ENCODE measurements at regions not wholly inside any gene's neighbourhood (a gene's known extent, or its start where the extent isn't known, plus 50 kb on each side); places are given as distances from the start of the nearest gene placed in this dataset.

- Histone ChIP-seq H3K9me3 (ENCODE audit: control insufficient read depth, insufficient read depth, low read depth, low read length) (no peaks in the 10 kb centered on the region), H3K27ac (ENCODE audit: insufficient read depth, low read length) (no peak overlapping the region), H3K79me2 (ENCODE audit: control insufficient read depth, insufficient read depth, low read length) (no peaks in the 10 kb centered on the region), H4K20me1 (ENCODE audit: control insufficient read depth, extremely low read depth, insufficient read depth, low read length) (no peaks in the 10 kb centered on the region), H2AFZ (ENCODE audit: low read length) (no peak overlapping the region), H3K9ac (ENCODE audit: insufficient read depth, low read length) (no peak overlapping the region), H3K27me3 (ENCODE audit: control insufficient read depth, insufficient read depth, low read length) (no peaks in the 10 kb centered on the region), H3K36me3 (ENCODE audit: control insufficient read depth, insufficient read depth, low read length) (no peaks in the 10 kb centered on the region), H3K4me3 (replicated peaks in 1 of 4; ENCODE audit: control extremely low read depth in 1 of 4, insufficient read depth in 1 of 4, low read depth in 3 of 4, low read length in 4 of 4) (no peak overlapping the region), H3K4me1 (ENCODE audit: control insufficient read depth, extremely low read depth, insufficient read depth, low read length) (no peaks in the 10 kb centered on the region), H3K4me2 (ENCODE audit: extremely low read depth, insufficient read depth, low read length) (no peak overlapping the region)
- TF ChIP-seq CTCF (conservative IDR thresholded peaks at IDR 0.05 in 1 of 2, IDR thresholded peaks at IDR 0.05 in 1 of 2; ENCODE audit: low read depth in 1 of 2, low read length in 2 of 2) (no peak), EZH2 (IDR thresholded peaks at IDR 0.05; ENCODE audit: low read length, missing control alignments) (no peak)
- no peak for DNase-seq (ENCODE audit: low read depth in 2 of 2)
Observed at GRCh38 chr18:67726882-67727281, 210.4 kb upstream of the DSEL start.

GRCh38 chr18:67717800-67718199, 201.3 kb upstream of the DSEL start:
- H3K4me2 ChIP-seq (ENCODE audit: extremely low read depth, insufficient read depth, low read length), result no peak overlapping the region
- no peaks in the 10 kb centered on the region for H4K20me1 ChIP-seq (ENCODE audit: control insufficient read depth, extremely low read depth, insufficient read depth, low read length)
- H2AFZ ChIP-seq (ENCODE audit: low read length), result no peak overlapping the region
- H3K79me2 ChIP-seq (ENCODE audit: control insufficient read depth, insufficient read depth, low read length), result no peaks in the 10 kb centered on the region
- no peak overlapping the region for H3K27ac ChIP-seq (ENCODE audit: insufficient read depth, low read length)
- H3K36me3 ChIP-seq (ENCODE audit: control insufficient read depth, insufficient read depth, low read length), result no peaks in the 10 kb centered on the region
- H3K4me1 ChIP-seq (ENCODE audit: control insufficient read depth, extremely low read depth, insufficient read depth, low read length), result no peaks in the 10 kb centered on the region
- TF ChIP-seq CTCF (conservative IDR thresholded peaks at IDR 0.05 in 1 of 2, IDR thresholded peaks at IDR 0.05 in 1 of 2; ENCODE audit: low read depth in 1 of 2, low read length in 2 of 2), result no peak
- no peak for TF ChIP-seq EZH2 (IDR thresholded peaks at IDR 0.05; ENCODE audit: low read length, missing control alignments)
- H3K9me3 ChIP-seq (ENCODE audit: control insufficient read depth, insufficient read depth, low read depth, low read length), result no peaks in the 10 kb centered on the region
- DNase-seq (ENCODE audit: low read depth in 2 of 2), result no peak
- H3K27me3 ChIP-seq (ENCODE audit: control insufficient read depth, insufficient read depth, low read length), result no peaks in the 10 kb centered on the region
- H3K9ac ChIP-seq (ENCODE audit: insufficient read depth, low read length), result no peak overlapping the region
- no peak overlapping the region for H3K4me3 ChIP-seq (replicated peaks in 1 of 4; ENCODE audit: control extremely low read depth in 1 of 4, insufficient read depth in 1 of 4, low read depth in 3 of 4, low read length in 4 of 4)

GRCh38 chr18:67715567-67715966, 199.0 kb upstream of the DSEL start:
- no peaks in the 10 kb centered on the region for H3K4me1 ChIP-seq (ENCODE audit: control insufficient read depth, extremely low read depth, insufficient read depth, low read length)
- no peaks in the 10 kb centered on the region for H4K20me1 ChIP-seq (ENCODE audit: control insufficient read depth, extremely low read depth, insufficient read depth, low read length)
- no peaks in the 10 kb centered on the region for H3K79me2 ChIP-seq (ENCODE audit: control insufficient read depth, insufficient read depth, low read length)
- H3K27ac ChIP-seq (ENCODE audit: insufficient read depth, low read length), result no peak overlapping the region
- H3K9ac ChIP-seq (ENCODE audit: insufficient read depth, low read length), result no peak overlapping the region
- no peak overlapping the region for H2AFZ ChIP-seq (ENCODE audit: low read length)
- no peak for DNase-seq (ENCODE audit: low read depth in 2 of 2)
- H3K36me3 ChIP-seq (ENCODE audit: control insufficient read depth, insufficient read depth, low read length), result no peaks in the 10 kb centered on the region
- H3K9me3 ChIP-seq (ENCODE audit: control insufficient read depth, insufficient read depth, low read depth, low read length), result no peaks in the 10 kb centered on the region
- TF ChIP-seq EZH2 (IDR thresholded peaks at IDR 0.05; ENCODE audit: low read length, missing control alignments) (no peak), CTCF (conservative IDR thresholded peaks at IDR 0.05 in 1 of 2, IDR thresholded peaks at IDR 0.05 in 1 of 2; ENCODE audit: low read depth in 1 of 2, low read length in 2 of 2) (no peak)
- H3K4me2 ChIP-seq (ENCODE audit: extremely low read depth, insufficient read depth, low read length), result no peak overlapping the region
- H3K27me3 ChIP-seq (ENCODE audit: control insufficient read depth, insufficient read depth, low read length), result no peaks in the 10 kb centered on the region
- H3K4me3 ChIP-seq (replicated peaks in 1 of 4; ENCODE audit: control extremely low read depth in 1 of 4, insufficient read depth in 1 of 4, low read depth in 3 of 4, low read length in 4 of 4), result no peak overlapping the region
